DOHH2 (cell line): ENCODE measurements at regions not wholly inside any gene's neighbourhood (a gene's known extent, or its start where the extent isn't known, plus 50 kb on each side); places are given as distances from the start of the nearest gene placed in this dataset.

Experiments used
- EZH2phosphoT487 ChIP-seq: fragments of 200-600 bp; sonication (generic); IDR thresholded peaks from 2 replicates; pipeline ENCODE4 v1.6.1; 2017; ENCODE audit warnings: borderline replicate concordance, mild to moderate bottlenecking, antibody characterized with exemption, low read length, moderate library complexity, mixed read lengths
- TF ChIP-seq, protein P1 (sequence below): fragments of 200-600 bp; sonication (generic); IDR thresholded peaks from one replicate; pipeline ENCODE4 v1.5.1; 2014; ENCODE audit warnings: antibody characterized with exemption, mild to moderate bottlenecking, low read depth, low read length; ENCODE audit not compliant: poor library complexity, severe bottlenecking

DNA sequence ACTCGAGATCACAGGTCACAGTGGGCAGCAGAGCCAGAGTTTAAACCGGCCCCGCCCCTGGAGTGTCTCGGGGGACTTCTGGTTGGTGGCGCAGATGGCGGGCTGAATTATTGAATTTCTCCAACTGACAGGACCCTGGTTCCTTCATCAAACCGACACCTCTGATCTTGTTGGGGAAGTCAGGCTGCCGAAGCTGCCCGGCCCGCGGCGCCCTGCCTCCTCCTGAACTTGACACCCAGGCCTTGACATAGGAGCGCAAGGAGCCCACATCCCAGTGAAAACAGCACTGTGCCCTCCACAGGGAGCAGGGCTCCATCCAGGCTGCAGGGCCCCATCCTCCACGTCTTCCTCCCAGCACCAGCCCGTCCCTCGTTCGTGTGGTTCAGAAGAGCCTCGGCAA lies 105.2 kb downstream of the OLFM1 start:
- TF ChIP-seq, protein P1, sequence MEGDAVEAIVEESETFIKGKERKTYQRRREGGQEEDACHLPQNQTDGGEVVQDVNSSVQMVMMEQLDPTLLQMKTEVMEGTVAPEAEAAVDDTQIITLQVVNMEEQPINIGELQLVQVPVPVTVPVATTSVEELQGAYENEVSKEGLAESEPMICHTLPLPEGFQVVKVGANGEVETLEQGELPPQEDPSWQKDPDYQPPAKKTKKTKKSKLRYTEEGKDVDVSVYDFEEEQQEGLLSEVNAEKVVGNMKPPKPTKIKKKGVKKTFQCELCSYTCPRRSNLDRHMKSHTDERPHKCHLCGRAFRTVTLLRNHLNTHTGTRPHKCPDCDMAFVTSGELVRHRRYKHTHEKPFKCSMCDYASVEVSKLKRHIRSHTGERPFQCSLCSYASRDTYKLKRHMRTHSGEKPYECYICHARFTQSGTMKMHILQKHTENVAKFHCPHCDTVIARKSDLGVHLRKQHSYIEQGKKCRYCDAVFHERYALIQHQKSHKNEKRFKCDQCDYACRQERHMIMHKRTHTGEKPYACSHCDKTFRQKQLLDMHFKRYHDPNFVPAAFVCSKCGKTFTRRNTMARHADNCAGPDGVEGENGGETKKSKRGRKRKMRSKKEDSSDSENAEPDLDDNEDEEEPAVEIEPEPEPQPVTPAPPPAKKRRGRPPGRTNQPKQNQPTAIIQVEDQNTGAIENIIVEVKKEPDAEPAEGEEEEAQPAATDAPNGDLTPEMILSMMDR: no peak
- no peak for TF ChIP-seq EZH2phosphoT487
